ENCODE measurements at regions not wholly inside any gene's neighbourhood (a gene's known extent, or its start where the extent isn't known, plus 50 kb on each side); places are given as distances from the start of the nearest gene placed in this dataset.

- no peak for DNase-seq (ENCODE audit: low read depth)
- TF ChIP-seq CTCF (IDR thresholded peaks at IDR 0.05; ENCODE audit: insufficient read depth, low read depth, low read length, missing control alignments): no peak
- no peak overlapping the region for H3K4me3 ChIP-seq (ENCODE audit: low read length)
These were observed 95.2 kb downstream of the CLDN1 start for GRCh38 chr3:190227064-190227463.

GRCh38 chr3:190224863-190225692 lies 97.2 kb downstream of the CLDN1 start:
- H3K4me3 ChIP-seq (ENCODE audit: low read length): no peak overlapping the region
- TF ChIP-seq CTCF (IDR thresholded peaks at IDR 0.05; ENCODE audit: insufficient read depth, low read depth, low read length, missing control alignments): peak; percentile 54
- peak; percentile 64 for DNase-seq (ENCODE audit: low read depth)

- no peak for TF ChIP-seq CTCF (IDR thresholded peaks at IDR 0.05; ENCODE audit: insufficient read depth, low read depth, low read length, missing control alignments)
- no peak overlapping the region for H3K4me3 ChIP-seq (ENCODE audit: low read length)
- DNase-seq (ENCODE audit: low read depth): no peak
These were observed 97.8 kb downstream of the CLDN1 start for GRCh38 chr3:190224456-190224855.

- DNase-seq (ENCODE audit: low read depth): no peak
- no peak overlapping the region for H3K4me3 ChIP-seq (ENCODE audit: low read length)
- no peak for TF ChIP-seq CTCF (IDR thresholded peaks at IDR 0.05; ENCODE audit: insufficient read depth, low read depth, low read length, missing control alignments)
These were observed 99.3 kb downstream of the CLDN1 start for GRCh38 chr3:190222916-190223315.

- DNase-seq (ENCODE audit: low read depth): no peak
- no peak overlapping the region for H3K4me3 ChIP-seq (ENCODE audit: low read length)
- TF ChIP-seq CTCF (IDR thresholded peaks at IDR 0.05; ENCODE audit: insufficient read depth, low read depth, low read length, missing control alignments): no peak
These were observed 99.9 kb downstream of the CLDN1 start for GRCh38 chr3:190222360-190222759.

- no peak overlapping the region for H3K4me3 ChIP-seq (ENCODE audit: low read length)
- DNase-seq (ENCODE audit: low read depth): no peak
- no peak for TF ChIP-seq CTCF (IDR thresholded peaks at IDR 0.05; ENCODE audit: insufficient read depth, low read depth, low read length, missing control alignments)
These were observed 99.7 kb upstream of the P3H2 start for GRCh38 chr3:190220362-190220761.

- no peak overlapping the region for H3K4me3 ChIP-seq (ENCODE audit: low read length)
- DNase-seq (ENCODE audit: low read depth): peak; percentile 86
- no peak for TF ChIP-seq CTCF (IDR thresholded peaks at IDR 0.05; ENCODE audit: insufficient read depth, low read depth, low read length, missing control alignments)
These were observed 96.4 kb upstream of the P3H2 start for GRCh38 chr3:190217081-190217480.

Measured in epithelial cell of esophagus (primary cell).